ENCODE measurements at regions not wholly inside any gene's neighbourhood (a gene's known extent, or its start where the extent isn't known, plus 50 kb on each side); places are given as distances from the start of the nearest gene placed in this dataset.

- H3K27me3 Mint-ChIP-seq (ENCODE audit: low read depth), result peaks cover 36% of the 10 kb centered on the region
- H3K36me3 Mint-ChIP-seq, result no peaks in the 10 kb centered on the region
- H3K9me3 Mint-ChIP-seq, result no peaks in the 10 kb centered on the region
- POLR2A ChIA-PET, result no interaction called here
- CTCF ChIA-PET, result interaction anchor here (0.8 kb wide), 1 partner anchor 55 kb away, joined by 3 read pairs; the partner anchor contains the start of gene CAPN7
- H3K27ac Mint-ChIP-seq, result no peak overlapping the region
- ATAC-seq (no peak), DNase-seq (ENCODE audit: low spot score) (no peak)
- TF ChIP-seq ZNF317 (CRISPR knock-in tag; IDR thresholded peaks at IDR 0.05; ENCODE audit: borderline replicate concordance, low read depth) (no peak), ZNF138 (CRISPR knock-in tag; conservative IDR thresholded peaks at IDR 0.05) (no peak)
- no peak overlapping the region for H3K4me3 Mint-ChIP-seq
- peaks cover 4% of the 10 kb centered on the region; the same call in 1 of the 2 replicates for H3K4me1 Mint-ChIP-seq
These were observed 52.2 kb upstream of the RBSN start for GRCh38 chr3:15151166-15151565.

GRCh38 chr3:15152184-15152583 is 53.2 kb upstream of the RBSN start:
- ATAC-seq (no peak), DNase-seq (ENCODE audit: low spot score) (no peak)
- Mint-ChIP-seq H3K9me3 (peaks cover under 1% of the 10 kb centered on the region; the same call in 1 of the 2 replicates), H3K4me1 (peaks cover 4% of the 10 kb centered on the region; the same call in 1 of the 2 replicates), H3K27me3 (ENCODE audit: low read depth) (peaks cover 40% of the 10 kb centered on the region), H3K27ac (no peak overlapping the region), H3K4me3 (no peak overlapping the region), H3K36me3 (no peaks in the 10 kb centered on the region)
- TF ChIP-seq JAZF1 (CRISPR knock-in tag; IDR thresholded peaks at IDR 0.05) (no peak), ZNF416 (CRISPR knock-in tag; IDR thresholded peaks at IDR 0.05) (no peak), GTF2I (CRISPR knock-in tag; conservative IDR thresholded peaks at IDR 0.05) (no peak), SOX15 (CRISPR knock-in tag; IDR thresholded peaks at IDR 0.05) (no peak), HMGA2 (CRISPR knock-in tag; IDR thresholded peaks at IDR 0.05) (no peak), ELF4 (CRISPR knock-in tag; IDR thresholded peaks at IDR 0.05; ENCODE audit: low read depth) (no peak), RELA (CRISPR knock-in tag; IDR thresholded peaks at IDR 0.05; ENCODE audit: borderline replicate concordance) (no peak), ARID4B (CRISPR knock-in tag; IDR thresholded peaks at IDR 0.05; ENCODE audit: borderline replicate concordance) (no peak), ZNF532 (CRISPR knock-in tag; IDR thresholded peaks at IDR 0.05; ENCODE audit: borderline replicate concordance) (no peak), ZNF281 (CRISPR knock-in tag; IDR thresholded peaks at IDR 0.05) (no peak), JUN (CRISPR knock-in tag; IDR thresholded peaks at IDR 0.05) (no peak), MAX (CRISPR knock-in tag; IDR thresholded peaks at IDR 0.05) (no peak), ZNF512 (CRISPR knock-in tag; IDR thresholded peaks at IDR 0.05; ENCODE audit: borderline replicate concordance) (no peak), TEAD1 (CRISPR knock-in tag; IDR thresholded peaks at IDR 0.05) (no peak)
- CTCF ChIA-PET, result interaction anchor here (0.5 to 0.8 kb wide), 3 partner anchors 33 to 397 kb away, joined by 3 to 4 read pairs (median 4); partner anchors contain the start of gene CAPN7
- POLR2A ChIA-PET, result no interaction called here

Data from WTC11 (cell line).